ENCODE measurements at regions not wholly inside any gene's neighbourhood (a gene's known extent, or its start where the extent isn't known, plus 50 kb on each side); places are given as distances from the start of the nearest gene placed in this dataset.

- TF ChIP-seq CTCF (IDR thresholded peaks at IDR 0.05) = no peak
- no peak for TF ChIP-seq POLR2A (IDR thresholded peaks at IDR 0.05)
- no peak for TF ChIP-seq EP300 (IDR thresholded peaks at IDR 0.05)
Observed at GRCh38 chr2:220744861-220745260, 827.2 kb downstream of the EPHA4 start.
